Breast epithelium (tissue), 3 donors: ENCODE measurements at regions not wholly inside any gene's neighbourhood (a gene's known extent, or its start where the extent isn't known, plus 50 kb on each side); places are given as distances from the start of the nearest gene placed in this dataset.

Source experiments
- CTCF ChIP-seq, 3 donors: fragments of 450-650 bp; IDR thresholded peaks; one replicate each; pipeline ENCODE4 v1.5.1; 2016 to 2017; ENCODE audit warnings: antibody characterized with exemption in 3 of 3, mild to moderate bottlenecking in 3 of 3, moderate library complexity in 3 of 3
- POLR2A ChIP-seq: fragments of 450-650 bp; IDR thresholded peaks from one replicate; pipeline ENCODE4 v1.6.1; 2016; ENCODE audit warnings: antibody characterized with exemption, mild to moderate bottlenecking, moderate library complexity
- POLR2AphosphoS5 ChIP-seq, 3 donors: sonication (generic); formaldehyde crosslinking; IDR thresholded peaks; one replicate each; pipeline ENCODE4 v1.6.1; 2017; ENCODE audit warnings: antibody characterized with exemption in 3 of 3

- TF ChIP-seq CTCF (IDR thresholded peaks at IDR 0.05) (no peak), POLR2A (no peak), POLR2AphosphoS5 (IDR thresholded peaks at IDR 0.05) (no peak)
Observed at GRCh38 chr2:209181984-209182383, 241.9 kb upstream of the MAP2 start.
